Ascending aorta (tissue), 2 donors: ENCODE measurements at regions not wholly inside any gene's neighbourhood (a gene's known extent, or its start where the extent isn't known, plus 50 kb on each side); places are given as distances from the start of the nearest gene placed in this dataset.
"Not testable (repeated sequence)": the region's sequence is repeated elsewhere in the genome, so short reads cannot be mapped to it uniquely, and the experiment has no call there.

Experiments used
- DNase-seq, 2 donors: peaks; one replicate each; pipeline ENCODE4 v3.0.0-alpha.2; 2019; ENCODE audit warnings: low spot score in 2 of 2
- H3K27ac ChIP-seq, 2 donors: fragments of 200-600 bp; sonication (generic); one replicate each; pipeline ENCODE4 v1.5.1; 2016 to 2017; ENCODE audit warnings: mild to moderate bottlenecking in 1 of 2
- H3K27me3 ChIP-seq: fragments of 200-600 bp; sonication (generic); one replicate; pipeline ENCODE4 v1.5.1; 2017
- H3K36me3 ChIP-seq, 2 donors: fragments of 200-600 bp; sonication (generic); one replicate each; pipeline ENCODE4 v1.5.1; 2016
- H3K4me1 ChIP-seq, 2 donors: fragments of 200-600 bp; sonication (generic); one replicate each; pipeline ENCODE4 v1.5.1; 2016 to 2017; ENCODE audit warnings: mild to moderate bottlenecking in 1 of 2
- H3K4me3 ChIP-seq, 2 donors: fragments of 200-600 bp; sonication (generic); one replicate each; pipeline ENCODE4 v1.5.1; 2016 to 2017; ENCODE audit warnings: mild to moderate bottlenecking in 1 of 2
- H3K9me3 ChIP-seq, 2 donors: fragments of 200-600 bp; sonication (generic); one replicate each; pipeline ENCODE4 v1.5.1; 2016
- intact Hi-C: fragments of 100-400 bp; cut with DNase I; formaldehyde crosslinking; loops from one replicate; pipeline ENCODE4 v1.15.1; 2023
- TF ChIP-seq, protein P1 (sequence below), 3 experiments: fragments of 200-600 bp in 2 of 3; fragments of 450-650 bp in 1 of 3; sonication (generic) in 2 of 3; IDR thresholded peaks; one replicate each; pipeline ENCODE4 v1.5.1; 2016 to 2019; ENCODE audit warnings: antibody characterized with exemption in 3 of 3, mild to moderate bottlenecking in 1 of 3, moderate library complexity in 1 of 3

DNA sequence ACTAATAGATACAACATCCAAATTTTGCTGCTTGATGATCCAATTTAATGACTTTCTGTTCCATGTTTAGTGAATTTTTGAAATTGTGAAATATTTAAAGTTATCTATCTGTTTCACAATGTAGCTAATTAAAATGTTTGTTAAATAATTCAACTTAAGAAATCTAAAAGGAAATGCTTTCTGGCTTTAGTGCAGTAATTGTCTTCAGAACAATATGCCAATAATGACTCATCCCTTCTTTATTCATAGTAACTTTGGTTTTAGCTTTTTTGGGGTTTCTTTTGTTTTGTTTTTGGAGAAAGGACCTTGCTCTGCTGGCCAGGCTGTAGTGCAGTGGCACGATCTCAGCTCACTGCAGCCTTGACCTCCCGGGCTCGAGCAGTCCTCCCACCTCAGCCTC, 479.2 kb upstream of the RGS6 start:
- intact Hi-C loops = no loop called here
- H3K4me3 ChIP-seq = no peak overlapping the region
- no peaks in the 10 kb centered on the region for H3K9me3 ChIP-seq
- H3K36me3 ChIP-seq = no peaks in the 10 kb centered on the region
- no peak for DNase-seq
- TF ChIP-seq, protein P1, sequence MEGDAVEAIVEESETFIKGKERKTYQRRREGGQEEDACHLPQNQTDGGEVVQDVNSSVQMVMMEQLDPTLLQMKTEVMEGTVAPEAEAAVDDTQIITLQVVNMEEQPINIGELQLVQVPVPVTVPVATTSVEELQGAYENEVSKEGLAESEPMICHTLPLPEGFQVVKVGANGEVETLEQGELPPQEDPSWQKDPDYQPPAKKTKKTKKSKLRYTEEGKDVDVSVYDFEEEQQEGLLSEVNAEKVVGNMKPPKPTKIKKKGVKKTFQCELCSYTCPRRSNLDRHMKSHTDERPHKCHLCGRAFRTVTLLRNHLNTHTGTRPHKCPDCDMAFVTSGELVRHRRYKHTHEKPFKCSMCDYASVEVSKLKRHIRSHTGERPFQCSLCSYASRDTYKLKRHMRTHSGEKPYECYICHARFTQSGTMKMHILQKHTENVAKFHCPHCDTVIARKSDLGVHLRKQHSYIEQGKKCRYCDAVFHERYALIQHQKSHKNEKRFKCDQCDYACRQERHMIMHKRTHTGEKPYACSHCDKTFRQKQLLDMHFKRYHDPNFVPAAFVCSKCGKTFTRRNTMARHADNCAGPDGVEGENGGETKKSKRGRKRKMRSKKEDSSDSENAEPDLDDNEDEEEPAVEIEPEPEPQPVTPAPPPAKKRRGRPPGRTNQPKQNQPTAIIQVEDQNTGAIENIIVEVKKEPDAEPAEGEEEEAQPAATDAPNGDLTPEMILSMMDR (IDR thresholded peaks at IDR 0.05) = no peak
- H3K27me3 ChIP-seq = no peaks in the 10 kb centered on the region
- no peak overlapping the region for H3K27ac ChIP-seq
- no peaks in the 10 kb centered on the region for H3K4me1 ChIP-seq

DNA sequence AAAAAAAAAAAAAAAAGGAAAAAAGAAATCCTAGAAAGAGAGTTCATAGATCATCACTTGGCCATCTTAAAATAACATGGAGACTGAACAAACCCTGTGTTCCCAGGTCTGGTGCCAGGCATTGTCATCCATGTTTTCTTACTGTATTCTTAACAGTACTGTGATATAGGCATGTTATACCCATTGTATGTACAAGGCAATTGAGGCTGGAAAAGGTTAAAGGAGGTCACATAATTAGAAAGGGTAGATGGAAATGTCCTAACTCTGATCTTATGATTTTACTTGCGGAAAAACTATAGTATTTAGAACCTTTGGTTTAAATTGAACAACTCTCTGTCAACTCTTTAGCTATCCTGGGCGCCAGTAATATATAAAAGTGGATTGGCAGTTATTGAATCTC, 478.2 kb upstream of the RGS6 start:
- Histone ChIP-seq H3K36me3 (no peaks in the 10 kb centered on the region), H3K9me3 (no peaks in the 10 kb centered on the region), H3K4me3 (no peak overlapping the region), H3K4me1 (no peaks in the 10 kb centered on the region), H3K27me3 (no peaks in the 10 kb centered on the region), H3K27ac (no peak overlapping the region)
- DNase-seq = no peak
- intact Hi-C loops = no loop called here
- TF ChIP-seq, protein P1 (IDR thresholded peaks at IDR 0.05) = no peak

DNA sequence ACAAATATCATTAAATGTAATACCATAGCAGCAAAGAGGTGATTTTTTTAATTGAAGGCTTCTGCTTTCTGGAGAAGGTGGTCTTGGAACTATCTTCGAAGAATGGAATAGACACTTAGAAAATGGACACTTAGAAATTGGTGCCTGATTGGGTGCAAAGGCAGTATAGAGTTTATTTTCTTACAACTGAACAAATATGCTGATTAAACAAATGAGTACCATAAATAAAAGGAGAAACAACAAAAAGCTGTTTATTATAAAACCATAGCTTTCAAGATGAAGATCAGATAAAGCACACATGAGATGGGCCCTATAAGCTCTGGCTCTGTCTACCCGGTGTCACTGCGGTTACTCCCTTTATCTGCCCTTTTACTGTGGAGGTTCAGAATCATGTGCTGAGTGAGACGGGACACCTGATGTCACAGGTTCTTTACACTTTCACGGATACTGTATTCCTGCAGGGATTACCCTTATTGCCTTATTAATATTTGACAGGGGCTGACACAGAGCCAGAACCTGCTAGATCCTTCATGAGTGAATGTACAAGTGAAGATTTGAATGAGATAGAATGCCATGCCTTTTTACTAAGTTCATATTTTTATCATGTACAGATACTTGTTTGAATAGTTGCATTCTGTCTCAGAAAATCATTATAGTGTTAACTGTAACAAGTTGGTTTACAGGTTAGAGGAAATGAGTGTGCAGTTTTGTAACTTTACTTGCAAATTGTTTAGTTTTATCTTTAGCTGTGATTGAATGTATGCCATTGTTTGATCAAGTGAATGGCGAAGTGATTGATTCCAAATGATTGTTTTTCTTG, 477.5 kb upstream of the RGS6 start:
- no peak overlapping the region for H3K27ac ChIP-seq
- no peaks in the 10 kb centered on the region for H3K9me3 ChIP-seq
- no peaks in the 10 kb centered on the region for H3K4me1 ChIP-seq
- no peak for DNase-seq
- TF ChIP-seq, protein P1 (IDR thresholded peaks at IDR 0.05) = no peak
- H3K36me3 ChIP-seq = no peaks in the 10 kb centered on the region
- H3K4me3 ChIP-seq = no peak overlapping the region
- no peaks in the 10 kb centered on the region for H3K27me3 ChIP-seq
- intact Hi-C loops = no loop called here

DNA sequence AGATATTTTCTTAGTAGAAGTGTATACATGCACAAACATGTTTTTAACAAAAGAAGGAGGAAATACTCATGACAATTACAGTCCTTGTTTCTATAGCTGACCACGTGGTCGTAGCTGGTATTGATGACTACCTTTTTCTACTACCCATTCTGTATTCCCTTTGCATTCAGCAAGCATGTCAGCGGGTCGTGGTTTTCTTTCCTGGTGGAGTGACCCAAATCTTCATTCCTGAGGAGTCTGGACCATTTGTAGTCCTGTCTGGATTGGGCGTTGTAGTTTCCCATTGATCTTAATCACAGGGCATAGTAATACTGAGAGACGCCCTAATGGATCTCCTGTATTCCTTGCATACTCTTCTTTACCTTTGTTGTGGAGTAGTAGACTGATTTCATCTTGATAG, 472.1 kb upstream of the RGS6 start:
- intact Hi-C loops = no loop called here
- Histone ChIP-seq H3K27me3 (no peaks in the 10 kb centered on the region), H3K4me3 (no peak overlapping the region), H3K4me1 (no peaks in the 10 kb centered on the region), H3K9me3 (peaks cover 0 to 6% of the 10 kb centered on the region in 2 donors), H3K27ac (no peak overlapping the region), H3K36me3 (no peaks in the 10 kb centered on the region)
- DNase-seq = no peak
- TF ChIP-seq, protein P1 (IDR thresholded peaks at IDR 0.05) = no peak

DNA sequence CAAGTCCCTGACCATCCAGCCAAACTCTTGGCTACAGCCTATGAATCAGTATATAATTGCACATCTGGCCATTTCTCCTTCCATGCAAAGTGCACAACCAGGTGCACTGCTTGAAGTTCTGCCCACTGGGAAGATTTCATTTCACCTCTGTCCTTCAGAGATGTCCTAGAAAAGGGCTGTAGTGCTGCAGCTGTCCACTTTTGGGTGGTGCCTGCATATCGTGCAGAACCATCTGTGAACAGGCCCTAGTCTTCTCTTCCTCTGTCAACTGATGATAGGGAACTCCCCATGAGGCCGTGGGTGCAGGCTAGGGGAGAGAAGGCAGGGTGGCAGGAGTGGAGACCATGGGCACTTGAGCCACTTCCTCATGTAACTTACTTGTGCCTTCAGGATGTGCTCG, 470.6 kb upstream of the RGS6 start:
- H3K36me3 ChIP-seq, H3K27ac ChIP-seq, DNase-seq, H3K4me3 ChIP-seq, H3K27me3 ChIP-seq, H3K4me1 ChIP-seq, intact Hi-C loops, H3K9me3 ChIP-seq: not testable (repeated sequence)

DNA sequence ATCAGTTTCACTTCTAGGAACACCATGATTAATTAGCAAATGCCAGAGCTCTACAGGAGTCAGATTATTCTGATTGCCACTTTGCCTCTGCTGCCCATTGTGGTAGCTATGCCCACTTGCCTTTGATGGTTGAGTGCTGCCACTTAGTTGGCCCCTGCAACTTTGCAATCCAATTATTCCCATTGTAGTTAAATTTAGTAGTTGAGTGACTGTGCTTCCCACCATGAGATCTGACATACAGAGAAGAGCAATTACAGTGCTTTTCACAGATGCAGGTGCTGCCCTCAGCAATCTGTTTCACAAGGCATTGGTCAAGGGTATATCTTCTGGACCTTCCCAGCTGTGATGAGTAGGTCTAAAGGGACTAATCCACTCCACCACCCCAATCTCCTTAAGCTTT, 468.4 kb upstream of the RGS6 start:
- TF ChIP-seq, protein P1 (IDR thresholded peaks at IDR 0.05) = no peak
- H3K4me1 ChIP-seq = peaks cover 0 to 5% of the 10 kb centered on the region in 2 donors
- no peaks in the 10 kb centered on the region for H3K27me3 ChIP-seq
- intact Hi-C loops = no loop called here
- no peak for DNase-seq
- peaks cover 0 to 6% of the 10 kb centered on the region in 2 donors for H3K9me3 ChIP-seq
- H3K36me3 ChIP-seq = no peaks in the 10 kb centered on the region
- H3K4me3 ChIP-seq = no peak overlapping the region
- H3K27ac ChIP-seq = no peak overlapping the region
